Neural cell (in vitro differentiated cells): ENCODE measurements at regions not wholly inside any gene's neighbourhood (a gene's known extent, or its start where the extent isn't known, plus 50 kb on each side); places are given as distances from the start of the nearest gene placed in this dataset.

Experiments used
- H2AFZ ChIP-seq: fragments of 200-600, 300-800 bp; sonication (generic), shearing (Covaris generic); 2 replicates; pipeline ENCODE4 v1.6.0; 2014; ENCODE audit warnings: low read depth, mild to moderate bottlenecking, antibody characterized with exemption, low read length, moderate library complexity
- H3F3A ChIP-seq: fragments of 200-600 bp; shearing (Covaris generic); 2 replicates; pipeline ENCODE4 v1.6.1; 2016; ENCODE audit warnings: mild to moderate bottlenecking, moderate library complexity, mixed read lengths, antibody characterized with exemption, low read length; ENCODE audit not compliant: insufficient read depth, poor library complexity, severe bottlenecking
- H3K27ac ChIP-seq: fragments of 200-600, 300-800 bp; sonication (generic), shearing (Covaris generic); 2 replicates; pipeline ENCODE4 v1.5.1; 2014; ENCODE audit warnings: mild to moderate bottlenecking, low read length, moderate library complexity
- H3K27me3 ChIP-seq: fragments of 300-800, 200-600 bp; sonication (generic), shearing (Covaris generic); 2 replicates; pipeline ENCODE4 v1.6.0; 2014; ENCODE audit warnings: mild to moderate bottlenecking, low read depth, low read length, moderate library complexity; ENCODE audit not compliant: insufficient read depth
- H3K36me3 ChIP-seq: fragments of 300-800, 200-600 bp; sonication (generic), shearing (Covaris generic); 2 replicates; pipeline ENCODE4 v1.5.1; 2014; ENCODE audit warnings: mild to moderate bottlenecking, antibody characterized with exemption, low read length, moderate library complexity; ENCODE audit not compliant: insufficient read depth
- H3K4me2 ChIP-seq: fragments of 300-800, 200-600 bp; sonication (generic), shearing (Covaris generic); 2 replicates; pipeline ENCODE4 v1.6.0; 2014; ENCODE audit warnings: mild to moderate bottlenecking, low read length
- H3K4me3 ChIP-seq: fragments of 300-800, 200-600 bp; sonication (generic), shearing (Covaris generic); 2 replicates; pipeline ENCODE4 v1.5.1; 2014; ENCODE audit warnings: mild to moderate bottlenecking, low read length, moderate library complexity
- H3K79me2 ChIP-seq: fragments of 200-600 bp; shearing (Covaris generic); replicated peaks from 2 replicates; pipeline ENCODE4 v1.6.0; 2014; ENCODE audit warnings: mild to moderate bottlenecking, low read length, moderate library complexity; ENCODE audit not compliant: insufficient read depth
- H3K9ac ChIP-seq: fragments of 300-800, 200-600 bp; sonication (generic), shearing (Covaris generic); 2 replicates; pipeline ENCODE4 v1.6.1; 2016; ENCODE audit warnings: mild to moderate bottlenecking, low read length, mixed read lengths
- H3K9me2 ChIP-seq: fragments of 200-600 bp; shearing (Covaris generic); 2 replicates; pipeline ENCODE4 v1.6.1; 2016; ENCODE audit warnings: mild to moderate bottlenecking, low read length, mixed read lengths; ENCODE audit not compliant: insufficient read depth
- H3K9me3 ChIP-seq: fragments of 200-600, 300-800 bp; sonication (generic), shearing (Covaris generic); 2 replicates; pipeline ENCODE4 v1.6.1; 2016; ENCODE audit warnings: mild to moderate bottlenecking, mixed run types, low read length, moderate library complexity, mixed read lengths
- H4K20me1 ChIP-seq: fragments of 200-600 bp; shearing (Covaris generic); 2 replicates; pipeline ENCODE4 v1.6.1; 2016; ENCODE audit warnings: mild to moderate bottlenecking, mixed run types; ENCODE audit not compliant: insufficient read depth
- EP300 ChIP-seq: fragments of 450-650 bp; conservative IDR thresholded peaks from 2 replicates; pipeline ENCODE4 v1.6.1; 2014; ENCODE audit warnings: antibody characterized with exemption, mild to moderate bottlenecking, moderate library complexity; ENCODE audit not compliant: poor library complexity, severe bottlenecking
- EZH2 ChIP-seq: fragments of 200-600, 300-800 bp; shearing (Covaris generic), sonication (generic); IDR thresholded peaks from 2 replicates; pipeline ENCODE4 v1.6.1; 2014; ENCODE audit warnings: antibody characterized with exemption, low read length, borderline replicate concordance, mild to moderate bottlenecking; ENCODE audit not compliant: insufficient read depth, poor library complexity, severe bottlenecking
- MXI1 ChIP-seq: fragments of 450-650 bp; conservative IDR thresholded peaks from 2 replicates; pipeline ENCODE4 v1.6.1; 2014; ENCODE audit warnings: antibody characterized with exemption, mild to moderate bottlenecking; ENCODE audit not compliant: poor library complexity, severe bottlenecking
- POLR2AphosphoS5 ChIP-seq: IDR thresholded peaks from 2 replicates; pipeline ENCODE4 v1.6.1; 2012
- RAD21 ChIP-seq: fragments of 450-650 bp; conservative IDR thresholded peaks from 2 replicates; pipeline ENCODE4 v1.6.1; 2014; ENCODE audit warnings: antibody characterized with exemption, mild to moderate bottlenecking, moderate library complexity
- REST ChIP-seq: IDR thresholded peaks from 2 replicates; pipeline ENCODE4 v1.6.1; 2012; ENCODE audit warnings: borderline replicate concordance
- SMC3 ChIP-seq: fragments of 450-650 bp; conservative IDR thresholded peaks from 2 replicates; pipeline ENCODE4 v1.6.1; 2014; ENCODE audit warnings: antibody characterized with exemption, mild to moderate bottlenecking, moderate library complexity; ENCODE audit not compliant: poor library complexity
- TAF1 ChIP-seq: IDR thresholded peaks from 2 replicates; pipeline ENCODE4 v1.6.1; 2012; ENCODE audit warnings: low read depth
- TF ChIP-seq, protein P1 (sequence below): fragments of 450-650 bp; IDR thresholded peaks from 2 replicates; pipeline ENCODE4 v1.5.1; 2014; ENCODE audit warnings: antibody characterized with exemption, mild to moderate bottlenecking, moderate library complexity; ENCODE audit not compliant: poor library complexity, severe bottlenecking

GRCh38 chr4:18398661-18399060, 377.1 kb upstream of the LCORL start:
- no peaks in the 10 kb centered on the region for H3K79me2 ChIP-seq
- TF ChIP-seq TAF1 (no peak), EP300 (no peak), RAD21 (no peak), MXI1 (no peak), REST (no peak), POLR2AphosphoS5 (no peak), SMC3 (no peak), EZH2 (no peak)
- TF ChIP-seq, protein P1, sequence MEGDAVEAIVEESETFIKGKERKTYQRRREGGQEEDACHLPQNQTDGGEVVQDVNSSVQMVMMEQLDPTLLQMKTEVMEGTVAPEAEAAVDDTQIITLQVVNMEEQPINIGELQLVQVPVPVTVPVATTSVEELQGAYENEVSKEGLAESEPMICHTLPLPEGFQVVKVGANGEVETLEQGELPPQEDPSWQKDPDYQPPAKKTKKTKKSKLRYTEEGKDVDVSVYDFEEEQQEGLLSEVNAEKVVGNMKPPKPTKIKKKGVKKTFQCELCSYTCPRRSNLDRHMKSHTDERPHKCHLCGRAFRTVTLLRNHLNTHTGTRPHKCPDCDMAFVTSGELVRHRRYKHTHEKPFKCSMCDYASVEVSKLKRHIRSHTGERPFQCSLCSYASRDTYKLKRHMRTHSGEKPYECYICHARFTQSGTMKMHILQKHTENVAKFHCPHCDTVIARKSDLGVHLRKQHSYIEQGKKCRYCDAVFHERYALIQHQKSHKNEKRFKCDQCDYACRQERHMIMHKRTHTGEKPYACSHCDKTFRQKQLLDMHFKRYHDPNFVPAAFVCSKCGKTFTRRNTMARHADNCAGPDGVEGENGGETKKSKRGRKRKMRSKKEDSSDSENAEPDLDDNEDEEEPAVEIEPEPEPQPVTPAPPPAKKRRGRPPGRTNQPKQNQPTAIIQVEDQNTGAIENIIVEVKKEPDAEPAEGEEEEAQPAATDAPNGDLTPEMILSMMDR: no peak
- H3K36me3 ChIP-seq: no peaks in the 10 kb centered on the region
- H3K9me3 ChIP-seq: no peaks in the 10 kb centered on the region
- H4K20me1 ChIP-seq: no peaks in the 10 kb centered on the region
- H3K27ac ChIP-seq: peak overlapping the region; percentile 79
- peak overlapping the region; percentile 81 for H3K4me2 ChIP-seq
- H3K4me3 ChIP-seq: peak overlapping the region; percentile 55
- peaks cover 5% of the 10 kb centered on the region for H3F3A ChIP-seq
- no peaks in the 10 kb centered on the region for H3K9me2 ChIP-seq
- no peaks in the 10 kb centered on the region for H3K27me3 ChIP-seq
- no peak overlapping the region for H2AFZ ChIP-seq
- peak overlapping the region; percentile 42 for H3K9ac ChIP-seq

GRCh38 chr4:18397681-18398390, 376.3 kb upstream of the LCORL start:
- Histone ChIP-seq H3F3A (peaks cover 5% of the 10 kb centered on the region), H2AFZ (no peak overlapping the region), H3K9me2 (no peaks in the 10 kb centered on the region), H3K9me3 (no peaks in the 10 kb centered on the region), H3K27ac (peak overlapping the region; percentile 79), H3K4me2 (peak overlapping the region; percentile 81), H3K9ac (peak overlapping the region; percentile 42), H3K79me2 (no peaks in the 10 kb centered on the region), H4K20me1 (no peaks in the 10 kb centered on the region), H3K4me3 (peak overlapping the region; percentile 55), H3K36me3 (no peaks in the 10 kb centered on the region), H3K27me3 (no peaks in the 10 kb centered on the region)
- TF ChIP-seq REST (peak; percentile 97), MXI1 (peak; percentile 44), EP300 (peak; percentile 99), EZH2 (no peak), TAF1 (no peak), SMC3 (peak; percentile 52), POLR2AphosphoS5 (peak; percentile 90), RAD21 (peak; percentile 53)
- TF ChIP-seq, protein P1: no peak
